WTC11 (cell line): ENCODE measurements at regions not wholly inside any gene's neighbourhood (a gene's known extent, or its start where the extent isn't known, plus 50 kb on each side); places are given as distances from the start of the nearest gene placed in this dataset.

Experiments used
- ATAC-seq: fragments of 200-7000 bp; cut with Tn5 transposase; 2 replicates; pipeline ENCODE4 v1.10.0; 2021; ENCODE audit warnings: mild to moderate bottlenecking, moderate library complexity
- CTCF ChIA-PET: fragments of 300-600 bp; sonication (Branson Sonifier 250); formaldehyde crosslinking; loops from one replicate; lab custom pipeline; 2021; ENCODE audit warnings: antibody characterized with exemption; lab: Charles Lee
- POLR2A ChIA-PET: fragments of 350-600 bp; sonication (Branson Sonifier 250); formaldehyde crosslinking; loops from one replicate; lab custom pipeline; 2021; ENCODE audit warnings: antibody characterized with exemption; lab: Charles Lee
- DNase-seq: peaks from one replicate; pipeline ENCODE4 v3.0.0; 2021; ENCODE audit warnings: low spot score
- H3K27ac Mint-ChIP-seq: 2 replicates; pipeline ENCODE4 v1.8.0; 2021; ENCODE audit warnings: mixed read lengths
- H3K27me3 Mint-ChIP-seq: 2 replicates; pipeline ENCODE4 v1.8.0; 2021; ENCODE audit warnings: low read depth, mild to moderate bottlenecking, moderate library complexity, mixed read lengths
- H3K36me3 Mint-ChIP-seq: 2 replicates; pipeline ENCODE4 v1.8.0; 2021; ENCODE audit warnings: mixed read lengths
- H3K4me1 Mint-ChIP-seq: 2 replicates; pipeline ENCODE4 v1.8.0; 2022; ENCODE audit warnings: mixed read lengths
- H3K4me3 Mint-ChIP-seq: 2 replicates; pipeline ENCODE4 v1.8.0; 2021; ENCODE audit warnings: mild to moderate bottlenecking, moderate library complexity, mixed read lengths
- H3K9me3 Mint-ChIP-seq: 2 replicates; pipeline ENCODE4 v1.8.0; 2021; ENCODE audit warnings: mixed read lengths
- CREB1 ChIP-seq: sonication (generic); formaldehyde crosslinking; IDR thresholded peaks from 2 replicates; pipeline ENCODE4 v1.8.0; 2023; ENCODE audit warnings: mild to moderate bottlenecking, missing genetic modification reagents
- ELF4 ChIP-seq: sonication (generic); formaldehyde crosslinking; IDR thresholded peaks from 2 replicates; pipeline ENCODE4 v1.8.1; 2022; ENCODE audit warnings: low read depth, mild to moderate bottlenecking, moderate library complexity, missing genetic modification reagents
- ESRRA ChIP-seq: sonication (generic); formaldehyde crosslinking; IDR thresholded peaks from 2 replicates; pipeline ENCODE4 v1.8.1; 2022; ENCODE audit warnings: mild to moderate bottlenecking, missing genetic modification reagents, borderline replicate concordance
- ETV6 ChIP-seq: sonication (generic); formaldehyde crosslinking; IDR thresholded peaks from 2 replicates; pipeline ENCODE4 v1.8.1; 2022; ENCODE audit warnings: mild to moderate bottlenecking, missing genetic modification reagents
- FOXP1 ChIP-seq: sonication (generic); formaldehyde crosslinking; IDR thresholded peaks from 2 replicates; pipeline ENCODE4 v1.8.0; 2022; ENCODE audit warnings: missing genetic modification reagents, mild to moderate bottlenecking, moderate library complexity, borderline replicate concordance
- GABPB1 ChIP-seq: sonication (generic); formaldehyde crosslinking; IDR thresholded peaks from 2 replicates; pipeline ENCODE4 v1.8.1; 2023; ENCODE audit warnings: mild to moderate bottlenecking, missing genetic modification reagents
- GRHL2 ChIP-seq: fragments of 250-450 bp; sonication (Bioruptor Pico); IDR thresholded peaks from 2 replicates; pipeline ENCODE4 v1.8.0; 2022; ENCODE audit warnings: mild to moderate bottlenecking, moderate library complexity; ENCODE audit not compliant: insufficient replicate concordance, severe bottlenecking
- HMGA2 ChIP-seq: fragments of 250-450 bp; sonication (Bioruptor Pico); IDR thresholded peaks from 2 replicates; pipeline ENCODE4 v1.4.0; 2021; ENCODE audit warnings: mild to moderate bottlenecking, moderate library complexity
- IRF2 ChIP-seq: sonication (generic); formaldehyde crosslinking; IDR thresholded peaks from 2 replicates; pipeline ENCODE4 v1.8.0; 2022; ENCODE audit warnings: low read depth, missing genetic modification reagents, borderline replicate concordance
- JAZF1 ChIP-seq: fragments of 250-450 bp; sonication (Bioruptor Pico); IDR thresholded peaks from 2 replicates; pipeline ENCODE4 v1.9.0; 2021; ENCODE audit warnings: moderate library complexity, mild to moderate bottlenecking, inconsistent platforms
- SMAD4 ChIP-seq: sonication (generic); formaldehyde crosslinking; IDR thresholded peaks from 2 replicates; pipeline ENCODE4 v1.8.0; 2022; ENCODE audit warnings: mild to moderate bottlenecking, missing genetic modification reagents
- ZNF121 ChIP-seq: sonication (generic); formaldehyde crosslinking; IDR thresholded peaks from 2 replicates; pipeline ENCODE4 v1.8.0; 2023; ENCODE audit warnings: missing genetic modification reagents
- ZNF317 ChIP-seq: sonication (generic); formaldehyde crosslinking; IDR thresholded peaks from 2 replicates; pipeline ENCODE4 v1.8.1; 2023; ENCODE audit warnings: low read depth, mild to moderate bottlenecking, moderate library complexity, missing genetic modification reagents, borderline replicate concordance
- ZNF416 ChIP-seq: fragments of 250-450 bp; sonication (Bioruptor Pico); IDR thresholded peaks from 2 replicates; pipeline ENCODE4 v1.9.0; 2021; ENCODE audit warnings: mild to moderate bottlenecking, inconsistent platforms
- TF ChIP-seq, protein P1 (sequence below): sonication (generic); formaldehyde crosslinking; conservative IDR thresholded peaks from 2 replicates; pipeline ENCODE4 v1.8.1; 2023; ENCODE audit warnings: mild to moderate bottlenecking, low read depth, missing genetic modification reagents, moderate library complexity
- TF ChIP-seq, protein P2 (sequence below): fragments of 250-450 bp; sonication (Bioruptor Pico); IDR thresholded peaks from 2 replicates; pipeline ENCODE4 v1.9.0; 2021; ENCODE audit warnings: mild to moderate bottlenecking
- TF ChIP-seq, protein P3 (sequence below): sonication (generic); formaldehyde crosslinking; IDR thresholded peaks from 2 replicates; pipeline ENCODE4 v1.8.0; 2022; ENCODE audit warnings: mild to moderate bottlenecking, missing genetic modification reagents
- TF ChIP-seq, protein P4 (sequence below): sonication (generic); formaldehyde crosslinking; IDR thresholded peaks from 2 replicates; pipeline ENCODE4 v1.8.0; 2023; ENCODE audit warnings: missing genetic modification reagents
- TF ChIP-seq, protein P5 (sequence below): fragments of 200-600 bp; IDR thresholded peaks from 2 replicates; pipeline ENCODE4 v1.8.0; 2022; ENCODE audit warnings: antibody characterized with exemption
- TF ChIP-seq, protein P6 (sequence below): fragments of 250-450 bp; sonication (Bioruptor Pico); IDR thresholded peaks from 2 replicates; pipeline ENCODE4 v2.1.2; 2022; ENCODE audit warnings: mild to moderate bottlenecking, moderate library complexity

DNA sequence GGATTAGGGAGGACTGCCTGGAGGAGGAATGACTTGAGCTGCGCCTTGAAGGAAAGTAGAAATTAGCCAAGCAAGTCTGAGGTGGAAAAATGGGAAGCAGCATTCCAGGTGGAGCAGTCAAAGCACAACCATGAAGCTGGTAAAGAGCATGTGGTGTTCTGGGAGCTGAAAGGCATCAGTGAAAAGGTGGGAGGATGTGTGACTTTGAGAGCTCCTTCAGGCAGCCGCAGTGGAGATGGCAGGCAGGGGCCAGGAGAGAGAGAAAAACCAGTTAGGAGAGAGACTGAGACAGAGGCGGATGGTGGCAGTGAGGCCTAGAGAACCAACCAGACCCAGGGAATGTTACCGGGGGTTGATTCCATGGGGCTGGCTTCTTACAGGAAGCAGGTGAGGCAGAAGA is 393.4 kb downstream of the MIAT start:
- H3K36me3 Mint-ChIP-seq, result peaks cover 8% of the 10 kb centered on the region; the same call in 1 of the 2 replicates
- H3K27me3 Mint-ChIP-seq, result no peaks in the 10 kb centered on the region; the same call in 1 of the 2 replicates
- POLR2A ChIA-PET, result interaction anchor here (0.5 kb wide), 1 partner anchor 136 kb away, joined by 3 read pairs; no protein-coding TSS in a partner anchor
- CTCF ChIA-PET, result interaction anchor here (0.5 to 2.1 kb wide), 3 partner anchors 19 to 228 kb away, joined by 3 to 5 read pairs (median 3); no protein-coding TSS in a partner anchor
- H3K4me3 Mint-ChIP-seq, result no peak overlapping the region
- no peak for TF ChIP-seq HMGA2 (CRISPR knock-in tag)
- no peak for TF ChIP-seq JAZF1 (CRISPR knock-in tag)
- no peak for TF ChIP-seq ZNF416 (CRISPR knock-in tag)
- TF ChIP-seq, protein P1, sequence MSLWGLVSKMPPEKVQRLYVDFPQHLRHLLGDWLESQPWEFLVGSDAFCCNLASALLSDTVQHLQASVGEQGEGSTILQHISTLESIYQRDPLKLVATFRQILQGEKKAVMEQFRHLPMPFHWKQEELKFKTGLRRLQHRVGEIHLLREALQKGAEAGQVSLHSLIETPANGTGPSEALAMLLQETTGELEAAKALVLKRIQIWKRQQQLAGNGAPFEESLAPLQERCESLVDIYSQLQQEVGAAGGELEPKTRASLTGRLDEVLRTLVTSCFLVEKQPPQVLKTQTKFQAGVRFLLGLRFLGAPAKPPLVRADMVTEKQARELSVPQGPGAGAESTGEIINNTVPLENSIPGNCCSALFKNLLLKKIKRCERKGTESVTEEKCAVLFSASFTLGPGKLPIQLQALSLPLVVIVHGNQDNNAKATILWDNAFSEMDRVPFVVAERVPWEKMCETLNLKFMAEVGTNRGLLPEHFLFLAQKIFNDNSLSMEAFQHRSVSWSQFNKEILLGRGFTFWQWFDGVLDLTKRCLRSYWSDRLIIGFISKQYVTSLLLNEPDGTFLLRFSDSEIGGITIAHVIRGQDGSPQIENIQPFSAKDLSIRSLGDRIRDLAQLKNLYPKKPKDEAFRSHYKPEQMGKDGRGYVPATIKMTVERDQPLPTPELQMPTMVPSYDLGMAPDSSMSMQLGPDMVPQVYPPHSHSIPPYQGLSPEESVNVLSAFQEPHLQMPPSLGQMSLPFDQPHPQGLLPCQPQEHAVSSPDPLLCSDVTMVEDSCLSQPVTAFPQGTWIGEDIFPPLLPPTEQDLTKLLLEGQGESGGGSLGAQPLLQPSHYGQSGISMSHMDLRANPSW (CRISPR knock-in tag), result no peak
- TF ChIP-seq, protein P2, sequence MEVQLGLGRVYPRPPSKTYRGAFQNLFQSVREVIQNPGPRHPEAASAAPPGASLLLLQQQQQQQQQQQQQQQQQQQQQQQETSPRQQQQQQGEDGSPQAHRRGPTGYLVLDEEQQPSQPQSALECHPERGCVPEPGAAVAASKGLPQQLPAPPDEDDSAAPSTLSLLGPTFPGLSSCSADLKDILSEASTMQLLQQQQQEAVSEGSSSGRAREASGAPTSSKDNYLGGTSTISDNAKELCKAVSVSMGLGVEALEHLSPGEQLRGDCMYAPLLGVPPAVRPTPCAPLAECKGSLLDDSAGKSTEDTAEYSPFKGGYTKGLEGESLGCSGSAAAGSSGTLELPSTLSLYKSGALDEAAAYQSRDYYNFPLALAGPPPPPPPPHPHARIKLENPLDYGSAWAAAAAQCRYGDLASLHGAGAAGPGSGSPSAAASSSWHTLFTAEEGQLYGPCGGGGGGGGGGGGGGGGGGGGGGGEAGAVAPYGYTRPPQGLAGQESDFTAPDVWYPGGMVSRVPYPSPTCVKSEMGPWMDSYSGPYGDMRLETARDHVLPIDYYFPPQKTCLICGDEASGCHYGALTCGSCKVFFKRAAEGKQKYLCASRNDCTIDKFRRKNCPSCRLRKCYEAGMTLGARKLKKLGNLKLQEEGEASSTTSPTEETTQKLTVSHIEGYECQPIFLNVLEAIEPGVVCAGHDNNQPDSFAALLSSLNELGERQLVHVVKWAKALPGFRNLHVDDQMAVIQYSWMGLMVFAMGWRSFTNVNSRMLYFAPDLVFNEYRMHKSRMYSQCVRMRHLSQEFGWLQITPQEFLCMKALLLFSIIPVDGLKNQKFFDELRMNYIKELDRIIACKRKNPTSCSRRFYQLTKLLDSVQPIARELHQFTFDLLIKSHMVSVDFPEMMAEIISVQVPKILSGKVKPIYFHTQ (CRISPR knock-in tag), result no peak
- TF ChIP-seq, protein P3, sequence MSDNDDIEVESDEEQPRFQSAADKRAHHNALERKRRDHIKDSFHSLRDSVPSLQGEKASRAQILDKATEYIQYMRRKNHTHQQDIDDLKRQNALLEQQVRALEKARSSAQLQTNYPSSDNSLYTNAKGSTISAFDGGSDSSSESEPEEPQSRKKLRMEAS, result no peak
- no peak for ATAC-seq
- H3K27ac Mint-ChIP-seq, result no peak overlapping the region
- H3K4me1 Mint-ChIP-seq, result peaks cover 3% of the 10 kb centered on the region
- DNase-seq, result no peak
- peaks cover 12% of the 10 kb centered on the region for H3K9me3 Mint-ChIP-seq

DNA sequence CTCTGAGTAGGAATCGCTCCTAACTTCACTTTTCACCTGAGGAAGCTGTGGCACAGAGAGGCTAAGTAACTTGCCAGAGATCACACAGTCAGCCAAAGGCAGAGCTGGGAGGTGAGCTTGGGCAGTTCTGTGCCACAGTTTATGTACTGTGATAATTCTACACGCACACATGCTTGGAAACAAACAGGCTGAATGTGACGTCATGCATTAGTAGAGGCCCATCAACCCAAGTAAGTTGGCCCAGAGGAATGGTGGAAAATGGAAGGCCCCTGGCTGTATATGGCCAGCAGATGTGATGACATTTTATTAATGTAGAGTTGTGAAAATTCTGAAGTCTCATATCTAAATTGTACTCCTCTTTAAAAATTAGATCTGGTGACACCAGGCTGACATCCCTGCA is 394.0 kb downstream of the MIAT start:
- no peaks in the 10 kb centered on the region for H3K4me1 Mint-ChIP-seq
- H3K27ac Mint-ChIP-seq, result no peak overlapping the region
- ChIA-PET CTCF (interaction anchor here (2.1 kb wide), 1 partner anchor 19 kb away, joined by 5 read pairs; no protein-coding TSS in a partner anchor), POLR2A (no interaction called here)
- no peaks in the 10 kb centered on the region; the same call in 1 of the 2 replicates for H3K27me3 Mint-ChIP-seq
- peaks cover 7% of the 10 kb centered on the region; the same call in 1 of the 2 replicates for H3K36me3 Mint-ChIP-seq
- peaks cover 11% of the 10 kb centered on the region for H3K9me3 Mint-ChIP-seq
- TF ChIP-seq SMAD4 (CRISPR knock-in tag), result no peak
- no peak for TF ChIP-seq FOXP1
- no peak for TF ChIP-seq GABPB1 (CRISPR knock-in tag)
- DNase-seq, result no peak
- no peak for ATAC-seq
- no peak overlapping the region for H3K4me3 Mint-ChIP-seq

DNA sequence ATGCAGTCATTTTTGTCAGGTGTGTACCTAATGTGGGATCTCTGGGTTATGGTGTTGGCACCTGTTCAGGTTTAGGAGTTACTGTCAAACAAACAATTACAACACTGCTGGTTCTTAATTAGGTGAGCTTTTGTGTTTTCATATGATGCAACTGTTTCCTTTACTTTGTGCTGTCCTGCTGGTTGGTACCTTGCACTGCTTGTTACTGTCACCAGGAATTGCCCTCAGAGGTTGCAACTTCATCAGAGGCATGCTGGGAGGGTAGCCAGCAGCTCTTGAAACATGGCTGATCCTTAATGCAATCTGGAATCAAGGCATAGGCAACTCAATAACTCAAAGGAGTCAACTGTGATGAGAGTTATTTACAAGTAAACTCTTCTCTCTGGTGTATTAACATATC is 400.3 kb downstream of the MIAT start:
- no peaks in the 10 kb centered on the region for H3K36me3 Mint-ChIP-seq
- H3K27ac Mint-ChIP-seq, result no peak overlapping the region
- peaks cover 13% of the 10 kb centered on the region for H3K4me1 Mint-ChIP-seq
- ATAC-seq (no peak), DNase-seq (no peak)
- ChIA-PET CTCF (no interaction called here), POLR2A (no interaction called here)
- no peaks in the 10 kb centered on the region; the same call in 1 of the 2 replicates for H3K27me3 Mint-ChIP-seq
- no peaks in the 10 kb centered on the region for H3K9me3 Mint-ChIP-seq
- no peak overlapping the region for H3K4me3 Mint-ChIP-seq
- no peak for TF ChIP-seq ZNF121 (CRISPR knock-in tag)
- TF ChIP-seq ZNF317 (CRISPR knock-in tag), result no peak
- TF ChIP-seq SMAD4 (CRISPR knock-in tag), result no peak
- TF ChIP-seq ETV6, result no peak
- TF ChIP-seq IRF2, result no peak
- TF ChIP-seq, protein P4, sequence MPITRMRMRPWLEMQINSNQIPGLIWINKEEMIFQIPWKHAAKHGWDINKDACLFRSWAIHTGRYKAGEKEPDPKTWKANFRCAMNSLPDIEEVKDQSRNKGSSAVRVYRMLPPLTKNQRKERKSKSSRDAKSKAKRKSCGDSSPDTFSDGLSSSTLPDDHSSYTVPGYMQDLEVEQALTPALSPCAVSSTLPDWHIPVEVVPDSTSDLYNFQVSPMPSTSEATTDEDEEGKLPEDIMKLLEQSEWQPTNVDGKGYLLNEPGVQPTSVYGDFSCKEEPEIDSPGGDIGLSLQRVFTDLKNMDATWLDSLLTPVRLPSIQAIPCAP (CRISPR knock-in tag), result no peak
- no peak for TF ChIP-seq GRHL2 (CRISPR knock-in tag)
- TF ChIP-seq, protein P5, sequence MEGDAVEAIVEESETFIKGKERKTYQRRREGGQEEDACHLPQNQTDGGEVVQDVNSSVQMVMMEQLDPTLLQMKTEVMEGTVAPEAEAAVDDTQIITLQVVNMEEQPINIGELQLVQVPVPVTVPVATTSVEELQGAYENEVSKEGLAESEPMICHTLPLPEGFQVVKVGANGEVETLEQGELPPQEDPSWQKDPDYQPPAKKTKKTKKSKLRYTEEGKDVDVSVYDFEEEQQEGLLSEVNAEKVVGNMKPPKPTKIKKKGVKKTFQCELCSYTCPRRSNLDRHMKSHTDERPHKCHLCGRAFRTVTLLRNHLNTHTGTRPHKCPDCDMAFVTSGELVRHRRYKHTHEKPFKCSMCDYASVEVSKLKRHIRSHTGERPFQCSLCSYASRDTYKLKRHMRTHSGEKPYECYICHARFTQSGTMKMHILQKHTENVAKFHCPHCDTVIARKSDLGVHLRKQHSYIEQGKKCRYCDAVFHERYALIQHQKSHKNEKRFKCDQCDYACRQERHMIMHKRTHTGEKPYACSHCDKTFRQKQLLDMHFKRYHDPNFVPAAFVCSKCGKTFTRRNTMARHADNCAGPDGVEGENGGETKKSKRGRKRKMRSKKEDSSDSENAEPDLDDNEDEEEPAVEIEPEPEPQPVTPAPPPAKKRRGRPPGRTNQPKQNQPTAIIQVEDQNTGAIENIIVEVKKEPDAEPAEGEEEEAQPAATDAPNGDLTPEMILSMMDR, result no peak
- no peak for TF ChIP-seq ELF4 (CRISPR knock-in tag)
- no peak for TF ChIP-seq CREB1 (CRISPR knock-in tag)
- no peak for TF ChIP-seq ESRRA (CRISPR knock-in tag)
- TF ChIP-seq, protein P6, sequence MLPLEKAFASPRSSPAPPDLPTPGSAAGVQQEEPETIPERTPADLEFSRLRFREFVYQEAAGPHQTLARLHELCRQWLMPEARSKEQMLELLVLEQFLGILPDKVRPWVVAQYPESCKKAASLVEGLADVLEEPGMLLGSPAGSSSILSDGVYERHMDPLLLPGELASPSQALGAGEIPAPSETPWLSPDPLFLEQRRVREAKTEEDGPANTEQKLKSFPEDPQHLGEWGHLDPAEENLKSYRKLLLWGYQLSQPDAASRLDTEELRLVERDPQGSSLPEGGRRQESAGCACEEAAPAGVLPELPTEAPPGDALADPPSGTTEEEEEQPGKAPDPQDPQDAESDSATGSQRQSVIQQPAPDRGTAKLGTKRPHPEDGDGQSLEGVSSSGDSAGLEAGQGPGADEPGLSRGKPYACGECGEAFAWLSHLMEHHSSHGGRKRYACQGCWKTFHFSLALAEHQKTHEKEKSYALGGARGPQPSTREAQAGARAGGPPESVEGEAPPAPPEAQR (CRISPR knock-in tag), result no peak
- TF ChIP-seq, all 79 proteins: peak for 0
